GM12892 (cell line): ENCODE measurements at regions not wholly inside any gene's neighbourhood (a gene's known extent, or its start where the extent isn't known, plus 50 kb on each side); places are given as distances from the start of the nearest gene placed in this dataset.

Experiments
- POLR2A ChIP-seq: IDR thresholded peaks from 2 replicates; pipeline ENCODE4 v1.6.1; 2011; ENCODE audit warnings: low read depth, low read length, control low read depth
- POLR2AphosphoS5 ChIP-seq: IDR thresholded peaks from 2 replicates; pipeline ENCODE4 v1.6.1; 2011; ENCODE audit warnings: low read depth, low read length, control low read depth
- TAF1 ChIP-seq: IDR thresholded peaks from 2 replicates; pipeline ENCODE4 v1.6.1; 2011; ENCODE audit warnings: low read depth, mild to moderate bottlenecking, control low read depth, low read length, borderline replicate concordance

- TF ChIP-seq POLR2A: no peak
- no peak for TF ChIP-seq POLR2AphosphoS5
- TF ChIP-seq TAF1: no peak
These were observed 593.4 kb downstream of the UTRN start for GRCh38 chr6:144878577-144878976.
